Ascending aorta (tissue), 2 donors: ENCODE measurements at regions not wholly inside any gene's neighbourhood (a gene's known extent, or its start where the extent isn't known, plus 50 kb on each side); places are given as distances from the start of the nearest gene placed in this dataset.

Source experiments
- DNase-seq, 2 donors: peaks; one replicate each; pipeline ENCODE4 v3.0.0-alpha.2; 2019; ENCODE audit warnings: low spot score in 2 of 2
- H3K27ac ChIP-seq, 2 donors: fragments of 200-600 bp; sonication (generic); one replicate each; pipeline ENCODE4 v1.5.1; 2016 to 2017; ENCODE audit warnings: mild to moderate bottlenecking in 1 of 2
- H3K27me3 ChIP-seq: fragments of 200-600 bp; sonication (generic); one replicate; pipeline ENCODE4 v1.5.1; 2017
- H3K36me3 ChIP-seq, 2 donors: fragments of 200-600 bp; sonication (generic); one replicate each; pipeline ENCODE4 v1.5.1; 2016
- H3K4me1 ChIP-seq, 2 donors: fragments of 200-600 bp; sonication (generic); one replicate each; pipeline ENCODE4 v1.5.1; 2016 to 2017; ENCODE audit warnings: mild to moderate bottlenecking in 1 of 2
- H3K4me3 ChIP-seq, 2 donors: fragments of 200-600 bp; sonication (generic); one replicate each; pipeline ENCODE4 v1.5.1; 2016 to 2017; ENCODE audit warnings: mild to moderate bottlenecking in 1 of 2
- H3K9me3 ChIP-seq, 2 donors: fragments of 200-600 bp; sonication (generic); one replicate each; pipeline ENCODE4 v1.5.1; 2016
- intact Hi-C: fragments of 100-400 bp; cut with DNase I; formaldehyde crosslinking; loops from one replicate; pipeline ENCODE4 v1.15.1; 2023
- TF ChIP-seq, protein P1 (sequence below), 3 experiments: fragments of 200-600 bp in 2 of 3; fragments of 450-650 bp in 1 of 3; sonication (generic) in 2 of 3; IDR thresholded peaks; one replicate each; pipeline ENCODE4 v1.5.1; 2016 to 2019; ENCODE audit warnings: antibody characterized with exemption in 3 of 3, mild to moderate bottlenecking in 1 of 3, moderate library complexity in 1 of 3

- intact Hi-C loops = no loop called here
- Histone ChIP-seq H3K27ac (no peak overlapping the region), H3K36me3 (no peaks in the 10 kb centered on the region), H3K4me1 (no peaks in the 10 kb centered on the region), H3K27me3 (no peaks in the 10 kb centered on the region), H3K4me3 (no peak overlapping the region), H3K9me3 (no peaks in the 10 kb centered on the region)
- TF ChIP-seq, protein P1, sequence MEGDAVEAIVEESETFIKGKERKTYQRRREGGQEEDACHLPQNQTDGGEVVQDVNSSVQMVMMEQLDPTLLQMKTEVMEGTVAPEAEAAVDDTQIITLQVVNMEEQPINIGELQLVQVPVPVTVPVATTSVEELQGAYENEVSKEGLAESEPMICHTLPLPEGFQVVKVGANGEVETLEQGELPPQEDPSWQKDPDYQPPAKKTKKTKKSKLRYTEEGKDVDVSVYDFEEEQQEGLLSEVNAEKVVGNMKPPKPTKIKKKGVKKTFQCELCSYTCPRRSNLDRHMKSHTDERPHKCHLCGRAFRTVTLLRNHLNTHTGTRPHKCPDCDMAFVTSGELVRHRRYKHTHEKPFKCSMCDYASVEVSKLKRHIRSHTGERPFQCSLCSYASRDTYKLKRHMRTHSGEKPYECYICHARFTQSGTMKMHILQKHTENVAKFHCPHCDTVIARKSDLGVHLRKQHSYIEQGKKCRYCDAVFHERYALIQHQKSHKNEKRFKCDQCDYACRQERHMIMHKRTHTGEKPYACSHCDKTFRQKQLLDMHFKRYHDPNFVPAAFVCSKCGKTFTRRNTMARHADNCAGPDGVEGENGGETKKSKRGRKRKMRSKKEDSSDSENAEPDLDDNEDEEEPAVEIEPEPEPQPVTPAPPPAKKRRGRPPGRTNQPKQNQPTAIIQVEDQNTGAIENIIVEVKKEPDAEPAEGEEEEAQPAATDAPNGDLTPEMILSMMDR (IDR thresholded peaks at IDR 0.05) = no peak
- no peak for DNase-seq
These were observed 178.7 kb downstream of the CHD9NB start for GRCh38 chr16:52874042-52874441.

DNA sequence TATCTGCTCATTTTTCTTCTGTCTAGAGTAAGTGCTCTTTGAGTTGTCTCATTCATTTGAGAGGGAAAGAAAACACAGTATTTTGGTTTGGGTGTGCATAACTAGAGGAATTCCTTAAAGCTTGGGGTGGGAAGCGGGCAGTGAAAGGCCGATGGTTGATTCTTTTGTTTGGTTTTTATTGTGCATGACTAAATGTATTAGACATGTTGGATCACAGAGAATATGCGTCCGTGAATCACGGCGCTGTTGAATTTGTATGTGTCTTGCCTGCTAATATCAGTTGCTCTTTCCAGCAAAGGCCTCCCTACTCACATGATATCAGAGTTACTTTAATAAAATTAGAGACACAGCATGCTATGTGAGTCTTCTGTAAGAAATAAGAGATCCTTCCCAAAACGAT, 180.0 kb downstream of the CHD9NB start:
- intact Hi-C loops = no loop called here
- H3K36me3 ChIP-seq = no peaks in the 10 kb centered on the region
- H3K4me3 ChIP-seq = no peak overlapping the region
- no peaks in the 10 kb centered on the region for H3K27me3 ChIP-seq
- no peaks in the 10 kb centered on the region for H3K9me3 ChIP-seq
- H3K27ac ChIP-seq = no peak overlapping the region
- H3K4me1 ChIP-seq = no peaks in the 10 kb centered on the region
- TF ChIP-seq, protein P1 (IDR thresholded peaks at IDR 0.05) = no peak
- no peak for DNase-seq

- Histone ChIP-seq H3K36me3 (no peaks in the 10 kb centered on the region), H3K27me3 (no peaks in the 10 kb centered on the region), H3K9me3 (no peaks in the 10 kb centered on the region), H3K4me3 (no peak overlapping the region), H3K27ac (no peak overlapping the region), H3K4me1 (no peaks in the 10 kb centered on the region)
- intact Hi-C loops = no loop called here
- TF ChIP-seq, protein P1 (IDR thresholded peaks at IDR 0.05) = no peak
- no peak for DNase-seq
These were observed 181.2 kb downstream of the CHD9NB start for GRCh38 chr16:52871481-52871880.

GRCh38 chr16:52869243-52869642, 183.5 kb downstream of the CHD9NB start:
- Histone ChIP-seq H3K4me1 (no peaks in the 10 kb centered on the region), H3K4me3 (no peak overlapping the region), H3K36me3 (no peaks in the 10 kb centered on the region), H3K27ac (no peak overlapping the region), H3K27me3 (no peaks in the 10 kb centered on the region), H3K9me3 (no peaks in the 10 kb centered on the region)
- TF ChIP-seq, protein P1 (IDR thresholded peaks at IDR 0.05) = no peak
- DNase-seq = no peak
- intact Hi-C loops = no loop called here

GRCh38 chr16:52863000-52863399, 189.7 kb downstream of the CHD9NB start:
- H3K4me3 ChIP-seq = no peak overlapping the region
- H3K4me1 ChIP-seq = no peaks in the 10 kb centered on the region
- H3K27me3 ChIP-seq = no peaks in the 10 kb centered on the region
- H3K27ac ChIP-seq = no peak overlapping the region
- DNase-seq = no peak
- intact Hi-C loops = no loop called here
- H3K9me3 ChIP-seq = no peaks in the 10 kb centered on the region
- H3K36me3 ChIP-seq = no peaks in the 10 kb centered on the region
- TF ChIP-seq, protein P1 (IDR thresholded peaks at IDR 0.05) = no peak

GRCh38 chr16:52861614-52862022, 191.1 kb downstream of the CHD9NB start:
- no peaks in the 10 kb centered on the region for H3K27me3 ChIP-seq
- H3K4me3 ChIP-seq = no peak overlapping the region
- no peak overlapping the region for H3K27ac ChIP-seq
- H3K36me3 ChIP-seq = no peaks in the 10 kb centered on the region
- no peak for DNase-seq
- no peaks in the 10 kb centered on the region for H3K4me1 ChIP-seq
- H3K9me3 ChIP-seq = no peaks in the 10 kb centered on the region
- TF ChIP-seq, protein P1 (IDR thresholded peaks at IDR 0.05) = no peak
- intact Hi-C loops = no loop called here
